ENCODE measurements at regions not wholly inside any gene's neighbourhood (a gene's known extent, or its start where the extent isn't known, plus 50 kb on each side); places are given as distances from the start of the nearest gene placed in this dataset.
"Not testable (repeated sequence)": the region's sequence is repeated elsewhere in the genome, so short reads cannot be mapped to it uniquely, and the experiment has no call there.

- DNase-seq (ENCODE audit: low spot score) = no peak
Measured at GRCh38 chr13:39803156-39803555, 147.7 kb downstream of the COG6 start.

DNA sequence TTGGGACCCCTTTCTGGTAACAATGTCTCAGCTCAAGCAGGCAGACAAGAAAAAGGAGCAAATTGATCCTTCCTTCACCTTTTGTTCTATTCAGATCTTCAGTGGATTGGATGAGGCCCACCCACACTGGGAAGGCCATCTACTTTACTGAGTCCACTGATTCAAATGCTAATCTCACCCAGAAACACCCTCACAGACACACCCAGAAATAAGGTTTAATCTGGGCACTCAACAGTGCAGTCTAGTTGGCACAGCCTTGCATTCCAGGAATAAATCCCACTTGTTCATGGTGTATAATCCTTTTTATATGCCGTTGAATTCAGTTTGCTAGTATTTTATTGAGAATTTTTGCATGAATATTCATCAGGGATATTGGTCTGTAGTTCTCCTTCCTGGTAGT lies 148.4 kb downstream of the COG6 start:
- DNase-seq (ENCODE audit: low spot score) = no peak

DNA sequence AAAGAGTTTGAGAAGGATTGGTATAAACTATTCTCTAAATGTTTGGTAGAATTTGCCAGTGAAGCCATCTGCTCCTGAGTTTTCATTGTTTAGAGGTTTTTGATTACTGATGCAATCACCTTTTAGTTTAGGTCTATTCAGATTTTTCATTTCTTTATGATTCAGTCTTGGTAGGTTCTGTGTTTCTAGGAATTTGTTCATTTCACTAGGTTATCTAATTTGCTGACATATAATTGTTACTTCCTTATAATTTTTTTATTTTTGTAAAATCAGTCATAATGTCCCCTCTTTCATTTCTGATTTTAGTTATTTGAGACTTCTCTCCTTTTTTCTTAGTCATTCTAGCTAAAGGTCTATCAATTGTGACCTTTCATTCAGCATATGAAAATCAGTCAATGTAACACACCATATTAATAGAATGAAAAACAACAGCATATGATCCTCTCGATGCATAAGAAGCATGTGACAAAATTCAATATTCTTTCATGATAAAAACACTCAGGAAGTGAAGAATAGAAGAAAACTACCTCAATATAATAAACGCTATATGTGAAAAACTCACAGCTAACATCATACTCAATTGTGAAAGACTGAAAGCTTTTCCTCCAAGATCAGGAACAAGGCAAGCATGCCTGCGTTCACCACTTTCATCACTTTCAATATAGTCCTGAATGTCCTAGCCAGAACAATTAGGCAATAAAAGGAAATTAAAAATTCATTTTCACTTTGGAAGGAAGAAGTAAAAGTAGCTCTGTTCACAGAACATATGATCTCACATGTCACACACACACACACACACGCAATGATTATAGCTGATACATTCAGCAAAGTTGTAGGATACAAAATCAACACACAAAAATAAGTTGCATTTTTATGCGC lies 149.1 kb downstream of the COG6 start:
- DNase-seq (ENCODE audit: low spot score) = no peak

DNA sequence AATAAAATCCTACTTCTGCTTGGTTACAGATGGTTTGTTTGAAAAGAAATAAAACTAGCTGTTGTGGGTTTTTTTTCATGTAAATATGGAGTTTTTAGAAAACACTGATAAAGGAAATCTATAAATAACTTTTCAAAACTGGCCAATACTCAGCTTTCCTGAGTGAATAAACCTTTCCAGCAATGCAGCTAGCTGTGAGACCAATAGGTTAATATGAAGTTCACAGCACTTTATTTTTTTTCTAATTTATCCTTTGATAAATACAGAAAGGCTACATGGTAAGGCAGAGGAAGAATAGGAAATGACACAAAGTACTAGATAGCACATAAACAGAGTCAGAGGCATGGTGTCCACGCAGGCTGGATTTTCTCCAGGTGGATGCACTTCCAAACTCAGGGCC lies 154.0 kb downstream of the COG6 start:
- DNase-seq (ENCODE audit: low spot score) = no peak

DNA sequence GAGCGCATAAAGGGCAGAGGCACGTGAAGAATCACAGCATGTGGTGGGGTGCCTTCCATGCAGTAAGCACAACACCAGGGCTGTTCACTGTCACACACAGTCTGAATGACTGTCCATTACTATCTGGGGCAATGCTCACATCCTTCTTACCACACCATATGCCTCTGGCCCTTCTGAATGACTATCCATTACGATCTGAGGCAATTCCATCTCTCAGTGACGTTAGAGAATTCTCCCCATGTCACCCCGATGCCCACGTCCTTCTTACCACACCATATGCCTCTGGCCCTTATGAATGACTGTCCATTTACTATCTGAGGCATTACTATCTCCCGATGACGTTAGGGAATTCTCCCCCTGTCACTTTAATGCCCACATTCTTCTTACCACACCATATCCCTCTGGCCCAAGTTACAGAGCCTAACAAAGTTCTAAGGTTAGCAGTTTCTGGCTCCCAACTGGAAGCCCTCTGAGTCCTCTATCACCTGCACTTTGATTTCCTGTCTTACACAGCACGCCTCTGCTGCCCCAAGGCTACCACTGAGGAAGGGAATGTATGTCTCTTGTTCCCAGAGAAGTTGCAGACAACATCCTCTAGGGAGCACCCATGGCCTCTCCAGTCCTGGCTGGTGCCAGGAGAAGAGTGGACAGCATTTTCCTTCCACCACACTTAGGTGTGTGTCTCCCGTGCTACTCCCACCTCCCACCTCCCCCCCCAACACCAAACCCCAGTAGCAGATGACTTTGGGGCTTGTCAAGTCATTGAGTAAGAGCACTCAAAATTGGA lies 154.8 kb downstream of the COG6 start:
- DNase-seq (ENCODE audit: low spot score) = no peak

- no peak for DNase-seq (ENCODE audit: low spot score)
Measured at GRCh38 chr13:39811051-39811450, 155.6 kb downstream of the COG6 start.

DNA sequence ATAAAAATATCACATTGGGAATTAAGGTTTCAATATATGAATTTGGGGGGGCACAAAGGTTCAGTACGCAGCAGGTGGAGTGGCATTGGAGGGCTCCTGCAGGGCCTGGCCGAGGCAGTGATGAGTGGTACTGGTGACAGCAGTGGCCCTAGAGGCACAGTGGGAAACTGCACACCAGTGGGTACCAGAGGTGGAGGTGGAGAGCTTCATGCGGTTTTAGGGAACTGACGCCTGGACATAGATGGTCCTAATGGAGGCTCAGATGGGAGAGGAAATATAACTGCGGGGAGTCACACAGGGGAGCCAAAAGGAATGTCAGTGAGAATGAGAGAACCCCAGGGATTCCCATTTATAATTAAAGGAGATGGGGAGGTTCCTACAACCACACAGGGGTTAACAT lies 156.2 kb downstream of the COG6 start:
- DNase-seq (ENCODE audit: low spot score) = no peak

GRCh38 chr13:39815345-39816111 lies 160.1 kb downstream of the COG6 start:
- DNase-seq (ENCODE audit: low spot score) = no peak

- DNase-seq (ENCODE audit: low spot score) = no peak
Measured at GRCh38 chr13:39816936-39817335, 161.5 kb downstream of the COG6 start.

- no peak for DNase-seq (ENCODE audit: low spot score)
Measured at GRCh38 chr13:39818953-39819352, 163.5 kb downstream of the COG6 start.

- DNase-seq (ENCODE audit: low spot score) = no peak
Measured at GRCh38 chr13:39820606-39821005, 165.1 kb downstream of the COG6 start.

DNA sequence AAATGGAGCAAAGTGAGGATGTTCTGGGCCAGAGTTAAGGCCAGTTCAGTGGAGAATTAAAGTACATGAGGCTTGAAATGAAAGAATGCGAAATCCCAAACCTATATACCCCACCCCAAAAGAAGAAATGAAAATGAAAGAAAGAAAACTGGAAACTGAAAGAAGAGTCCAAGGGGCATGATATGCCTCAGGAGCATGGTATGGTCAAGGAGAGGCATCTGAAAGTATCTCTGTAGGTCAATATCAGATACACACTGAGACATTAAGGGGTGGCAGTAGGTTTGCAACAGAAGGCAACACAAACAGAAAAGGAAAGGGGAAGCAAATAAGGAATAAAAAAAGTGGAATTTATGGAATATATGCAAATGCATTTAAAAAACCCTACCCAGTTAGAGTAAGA lies 166.5 kb downstream of the COG6 start:
- no peak for DNase-seq (ENCODE audit: low spot score)

DNA sequence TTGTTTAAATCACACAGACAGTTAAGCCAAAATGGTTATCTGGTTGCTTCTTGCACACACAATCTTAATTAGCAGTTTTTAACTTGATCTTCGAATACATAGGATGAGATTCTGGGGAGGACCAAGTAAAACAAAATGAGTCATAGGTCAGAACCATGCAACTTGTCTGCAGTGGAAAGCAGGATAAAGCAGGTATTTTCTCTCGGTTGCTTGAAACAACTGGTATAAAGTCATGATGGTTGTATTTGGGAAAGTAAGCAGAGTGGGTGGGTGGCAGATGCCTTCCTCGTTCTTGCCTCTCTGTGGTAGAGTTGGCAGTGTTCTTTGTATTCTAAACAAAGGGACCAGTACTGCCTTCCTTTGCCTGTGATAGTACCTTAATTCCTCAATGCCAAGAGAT lies 167.0 kb downstream of the COG6 start:
- DNase-seq (ENCODE audit: low spot score) = no peak

DNA sequence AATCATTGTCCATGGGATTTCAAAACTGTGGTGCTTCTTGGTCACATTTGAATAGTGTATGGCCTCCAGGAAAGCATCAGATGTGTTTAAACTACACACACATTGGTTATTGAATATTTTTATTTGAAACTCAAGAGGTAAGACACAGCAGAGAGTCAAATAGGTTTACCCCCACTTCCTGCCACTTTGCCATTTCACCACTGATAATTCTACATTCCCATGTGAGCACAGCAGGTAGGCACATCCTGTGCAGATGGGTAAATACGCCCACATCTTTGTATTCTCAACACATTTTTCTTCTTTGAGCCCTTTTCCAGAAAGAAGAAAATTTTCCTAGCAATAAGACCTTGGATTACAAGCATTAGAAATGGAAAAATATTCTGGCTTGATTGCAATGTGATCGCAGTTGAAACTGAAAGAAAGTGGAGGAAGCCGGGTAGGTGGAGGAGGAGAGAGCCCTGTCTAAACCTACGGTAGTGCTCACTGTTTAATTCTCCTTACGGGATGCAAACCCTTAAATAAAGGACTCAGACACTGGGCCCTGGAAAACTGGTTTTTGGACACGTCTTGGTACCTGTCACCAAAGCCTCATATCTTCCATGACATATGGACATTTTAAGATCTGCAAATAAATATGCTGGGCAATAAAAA lies 167.7 kb downstream of the COG6 start:
- no peak for DNase-seq (ENCODE audit: low spot score)

DNA sequence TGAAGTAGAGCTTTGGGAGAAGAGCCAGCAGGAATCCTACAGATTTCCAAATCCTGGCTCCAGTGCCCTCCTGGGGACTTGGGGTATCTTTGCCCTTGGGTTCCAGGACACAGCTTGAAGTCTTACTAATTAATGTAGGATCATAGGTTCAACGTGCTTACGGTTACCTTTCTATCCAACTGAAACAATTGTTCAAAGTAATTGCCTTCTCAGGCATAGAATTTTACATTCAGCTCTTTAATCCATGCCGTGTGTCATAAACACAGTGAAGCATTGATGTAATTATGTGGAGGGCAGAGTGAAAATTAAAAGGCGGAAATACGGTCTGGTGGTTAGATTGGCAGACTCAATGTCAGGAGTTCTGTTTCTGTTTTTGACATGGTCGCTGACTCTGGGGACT lies 170.4 kb downstream of the COG6 start:
- no peak for DNase-seq (ENCODE audit: low spot score)

- peak; percentile 3 for DNase-seq (ENCODE audit: low spot score)
Measured at GRCh38 chr13:39835253-39835652, 179.8 kb downstream of the COG6 start.

- no peak for DNase-seq (ENCODE audit: low spot score)
Measured at GRCh38 chr13:39836038-39836437, 180.6 kb downstream of the COG6 start.

DNA sequence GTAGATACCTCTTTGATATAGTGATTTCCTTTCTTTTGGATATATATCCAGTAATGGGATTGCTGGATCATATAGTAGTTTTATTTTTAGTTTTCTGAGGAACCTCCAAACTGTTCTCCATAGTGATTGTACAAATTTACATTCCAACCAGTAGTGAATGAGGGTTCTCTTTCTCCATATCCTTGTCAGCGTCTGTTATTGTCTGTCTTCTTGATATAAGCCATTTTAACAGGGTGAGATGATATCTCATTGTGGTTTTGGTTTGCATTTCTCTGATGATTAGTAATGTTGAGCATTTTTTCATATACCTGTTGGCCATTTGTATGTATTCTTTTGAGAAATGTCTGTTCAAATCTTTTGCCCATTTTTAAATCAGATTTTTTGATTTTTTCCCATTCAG lies 182.4 kb downstream of the COG6 start:
- not testable (repeated sequence) for DNase-seq (ENCODE audit: low spot score)

DNA sequence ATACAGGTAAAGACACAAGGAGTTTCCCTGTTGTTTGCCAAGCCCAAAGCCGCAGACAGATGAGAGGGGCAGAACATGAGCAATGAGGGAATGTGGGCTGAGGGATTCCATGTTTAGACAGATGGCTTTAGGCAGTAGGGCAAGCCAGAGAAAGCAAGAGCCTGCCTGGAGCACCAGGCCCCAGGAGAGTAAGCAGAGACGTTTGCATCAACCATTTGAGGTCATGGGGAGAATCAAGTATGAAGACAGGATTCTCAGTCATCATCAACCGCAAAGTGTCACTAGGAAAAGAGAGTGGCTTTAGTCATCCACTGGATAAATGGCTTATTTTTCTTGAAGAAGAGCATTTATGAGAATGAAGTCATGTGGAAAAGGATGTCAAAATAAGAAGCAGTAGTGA lies 184.7 kb downstream of the COG6 start:
- no peak for DNase-seq (ENCODE audit: low spot score)

GRCh38 chr13:39847336-39847735 lies 191.9 kb downstream of the COG6 start:
- DNase-seq (ENCODE audit: low spot score) = no peak

DNA sequence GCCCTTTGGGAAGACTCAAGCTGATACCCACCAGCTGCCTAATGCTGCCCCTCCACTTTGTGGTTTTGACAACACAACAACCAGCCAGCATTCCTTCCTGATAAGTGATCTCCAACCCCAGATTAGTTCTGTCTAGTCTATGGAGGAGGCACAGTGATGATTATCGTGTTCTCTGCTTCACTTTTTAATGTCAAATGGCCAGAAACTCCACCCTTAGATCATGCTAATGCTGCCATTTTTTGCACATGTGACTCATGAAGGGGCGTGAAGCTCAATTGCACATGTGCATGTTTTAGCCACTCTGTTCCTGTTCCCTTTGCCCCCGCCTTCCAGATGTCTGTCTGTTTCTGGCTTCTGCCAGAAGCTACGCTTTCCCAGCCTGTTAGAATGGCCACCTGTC lies 199.8 kb downstream of the COG6 start:
- no peak for DNase-seq (ENCODE audit: low spot score)

GRCh38 chr13:39856714-39857113 lies 201.3 kb downstream of the COG6 start:
- DNase-seq (ENCODE audit: low spot score) = no peak
